Stimulated activated CD4-positive, alpha-beta T cell treated with anti-CD3 and anti-CD28 coated beads, Interleukin-1b, Interleukin-23, amount 100 ng/mL, for 48 hours (primary cell): ENCODE measurements at regions not wholly inside any gene's neighbourhood (a gene's known extent, or its start where the extent isn't known, plus 50 kb on each side); places are given as distances from the start of the nearest gene placed in this dataset.
"Not testable (repeated sequence)": the region's sequence is repeated elsewhere in the genome, so short reads cannot be mapped to it uniquely, and the experiment has no call there.

ENCODE experiments used
- DNase-seq: peaks from one replicate; pipeline ENCODE4 v3.0.0-alpha.2; 2020

DNA sequence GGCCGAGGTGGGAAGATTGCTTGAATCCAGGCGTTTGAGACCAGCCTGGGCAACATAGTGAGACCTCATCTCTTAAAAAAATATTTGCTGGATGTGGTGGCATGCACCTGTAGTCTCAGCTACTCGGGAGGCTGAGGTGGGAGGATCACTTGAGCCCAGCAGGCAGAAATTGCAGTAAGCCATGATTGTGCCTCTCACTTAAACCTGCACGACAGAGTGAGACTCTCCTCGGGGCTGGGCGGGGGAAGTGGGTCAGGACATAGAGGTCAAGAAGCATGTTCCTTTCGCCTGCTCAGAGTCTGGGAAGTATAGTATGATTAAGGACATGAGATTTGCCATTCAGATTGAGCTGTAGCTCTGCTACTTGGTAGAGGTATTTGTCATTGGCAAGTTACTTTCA lies 52.3 kb downstream of the SEPTIN7 start:
- not testable (repeated sequence) for DNase-seq

DNA sequence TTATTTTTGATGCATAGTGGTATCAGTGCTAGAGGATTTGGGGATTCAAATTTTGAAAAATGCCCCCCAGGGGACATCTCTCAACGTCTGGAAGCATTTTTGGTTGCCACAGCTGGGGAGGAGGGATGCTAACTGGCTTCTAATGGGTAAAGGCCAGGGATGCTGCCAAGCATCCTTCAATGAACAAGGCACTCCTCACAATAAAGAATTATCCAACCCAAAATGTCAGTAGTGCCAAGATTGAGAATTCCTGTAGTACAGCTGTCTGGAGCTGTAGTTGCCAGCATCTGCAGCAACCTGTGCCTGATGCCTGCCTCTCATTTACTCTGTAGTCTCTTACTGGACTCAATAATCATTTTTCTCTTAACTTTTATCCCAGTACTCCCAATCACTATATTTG lies 53.5 kb downstream of the SEPTIN7 start:
- DNase-seq: no peak

DNA sequence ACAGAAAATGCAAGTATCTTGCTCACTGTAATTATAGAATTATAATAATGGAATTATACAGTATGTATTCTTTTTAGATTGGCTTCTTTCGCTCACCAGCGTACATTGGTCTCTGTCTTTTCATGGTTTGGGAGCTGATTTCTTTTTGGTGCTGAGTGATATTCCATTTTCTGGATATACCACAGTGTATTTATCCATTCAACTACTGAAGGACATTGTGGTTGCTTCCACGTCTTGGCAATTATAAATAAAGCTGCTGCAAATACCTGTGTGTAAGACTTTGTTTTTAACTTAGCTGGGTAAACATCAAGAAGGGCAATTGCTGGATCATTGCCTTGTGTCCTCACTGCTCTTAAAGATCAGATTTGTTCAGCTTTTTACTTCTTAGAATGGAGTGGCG lies 55.3 kb downstream of the SEPTIN7 start:
- no peak for DNase-seq

DNA sequence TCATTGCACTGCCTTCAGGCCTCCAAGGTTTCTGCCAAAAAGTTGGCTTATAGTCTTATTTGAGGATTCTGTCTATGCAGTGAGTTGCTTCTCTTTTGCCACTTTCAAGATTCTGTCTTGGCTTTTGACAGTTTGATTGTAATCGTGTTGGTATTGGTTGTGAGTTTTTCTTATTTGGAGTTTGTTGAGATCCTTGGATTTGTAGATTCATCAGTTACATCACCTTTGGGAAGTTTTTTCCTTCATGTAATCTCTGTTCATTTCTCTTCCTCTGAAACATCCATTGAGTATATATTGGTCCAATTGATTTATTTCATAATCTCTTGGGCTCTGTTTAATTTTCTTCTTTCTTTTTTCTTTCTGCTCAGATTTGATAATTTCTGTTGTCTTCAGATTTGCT lies 59.8 kb downstream of the SEPTIN7 start:
- no peak for DNase-seq

DNA sequence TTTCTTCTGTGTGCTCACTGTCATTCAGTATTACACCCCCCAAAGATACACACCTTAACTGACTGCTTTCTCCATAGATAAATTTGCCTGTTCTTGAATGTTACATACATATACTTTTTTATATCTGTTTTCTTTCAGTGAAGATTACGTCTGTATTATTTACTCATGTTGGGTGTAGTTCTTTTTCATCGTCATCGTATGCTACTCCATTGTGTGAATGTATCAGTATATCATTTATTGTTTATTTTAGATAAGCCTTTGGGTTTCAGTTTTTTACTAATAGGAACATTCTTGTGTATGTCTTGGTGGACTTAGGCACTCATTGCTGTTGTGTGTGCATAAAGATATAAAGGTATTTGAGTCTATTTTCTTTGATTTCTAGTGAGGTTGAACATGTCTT lies 64.4 kb downstream of the SEPTIN7 start:
- DNase-seq: no peak

DNA sequence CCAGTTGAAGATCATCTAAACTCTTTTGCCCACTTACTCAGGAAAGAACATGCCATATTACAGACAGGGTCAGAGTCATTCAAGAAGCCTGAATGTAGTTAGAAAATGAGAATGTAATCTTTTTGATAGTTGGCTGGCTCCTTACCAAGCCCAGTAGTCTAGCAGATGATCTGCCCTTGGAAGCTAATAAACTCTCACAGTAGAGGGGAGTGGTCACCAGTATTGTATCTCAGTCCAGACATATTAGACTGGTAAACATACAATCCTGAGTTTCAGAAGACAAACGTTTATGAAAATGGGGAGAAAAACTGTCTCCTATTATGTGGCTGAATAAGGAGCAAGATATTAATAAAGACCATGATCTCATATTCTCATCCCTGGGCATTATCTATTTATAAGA lies 65.3 kb downstream of the SEPTIN7 start:
- DNase-seq: no peak

DNA sequence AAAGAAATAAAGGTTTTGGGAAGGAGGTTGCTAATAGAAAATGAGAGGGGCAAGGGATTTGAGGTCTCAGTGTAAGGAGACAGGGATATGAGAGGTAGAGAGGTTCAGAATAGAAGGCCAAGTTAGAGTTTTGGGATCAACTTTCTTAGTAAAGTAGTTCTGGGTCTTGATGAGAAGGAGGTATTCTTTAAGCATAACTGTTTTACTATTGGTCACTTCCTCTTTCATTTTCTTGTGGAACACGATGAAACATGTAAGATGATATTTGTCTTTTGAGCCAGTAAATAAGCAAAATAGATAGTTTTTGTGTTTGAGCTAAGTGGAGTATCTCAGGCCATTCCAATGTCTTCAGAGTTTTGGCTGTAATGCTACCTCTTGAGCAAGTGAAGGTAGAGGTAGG lies 68.3 kb downstream of the SEPTIN7 start:
- DNase-seq: not testable (repeated sequence)

DNA sequence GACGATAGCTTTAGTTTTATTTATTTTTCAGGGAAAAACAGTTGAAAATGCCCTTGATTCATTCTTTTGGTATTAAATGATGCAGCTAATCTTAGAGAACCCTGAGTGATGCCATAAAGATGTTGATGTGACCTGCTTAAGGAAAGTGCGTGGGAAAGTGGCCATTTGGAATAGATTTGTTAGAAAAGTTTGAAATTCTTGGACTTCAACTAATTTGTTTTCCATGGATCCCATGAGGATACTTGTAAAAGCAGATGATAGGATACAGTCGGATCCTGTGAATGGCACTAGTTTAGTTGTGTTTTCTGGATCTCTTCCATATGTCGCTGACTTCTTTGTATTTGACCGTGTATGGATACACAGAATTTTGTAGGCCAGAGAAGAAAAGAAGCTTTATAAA lies 69.0 kb downstream of the SEPTIN7 start:
- DNase-seq: no peak

DNA sequence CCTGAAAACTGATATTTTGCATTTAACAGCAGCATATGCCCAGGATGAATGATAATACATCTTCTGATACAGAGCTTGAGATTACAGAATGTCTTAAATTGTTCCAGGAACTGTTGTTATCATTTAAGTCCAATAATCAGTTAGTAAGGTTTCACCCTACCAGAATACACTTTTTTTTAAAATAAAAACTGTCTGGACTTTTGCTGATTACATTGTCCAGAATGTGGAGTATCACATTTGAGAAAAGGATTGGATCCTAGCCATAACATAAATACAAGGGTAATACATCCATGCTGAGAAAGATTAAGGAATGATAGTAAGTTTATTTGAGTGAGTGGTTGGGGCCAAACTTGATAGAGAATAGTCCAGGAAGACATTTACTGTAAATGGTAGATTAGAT lies 71.0 kb downstream of the SEPTIN7 start:
- DNase-seq: no peak

DNA sequence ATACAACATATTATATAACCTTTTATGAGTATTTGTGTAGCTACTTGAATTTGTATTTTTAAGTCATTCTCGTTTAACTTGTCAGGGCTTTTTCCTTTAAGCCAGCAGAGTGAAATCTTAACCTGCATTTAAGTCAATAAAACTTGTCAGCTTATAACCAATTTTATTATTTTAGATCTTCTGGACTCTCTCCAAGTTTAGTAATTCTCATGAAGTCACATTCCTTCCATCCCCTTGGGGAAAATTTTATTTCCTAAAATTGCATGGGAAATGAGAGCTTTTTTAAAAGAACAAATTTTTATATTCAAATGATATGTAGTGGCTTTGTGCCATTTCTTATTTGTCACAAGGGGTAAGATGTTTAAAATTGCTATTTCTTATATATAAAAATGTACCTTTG lies 74.0 kb downstream of the SEPTIN7 start:
- no peak for DNase-seq

DNA sequence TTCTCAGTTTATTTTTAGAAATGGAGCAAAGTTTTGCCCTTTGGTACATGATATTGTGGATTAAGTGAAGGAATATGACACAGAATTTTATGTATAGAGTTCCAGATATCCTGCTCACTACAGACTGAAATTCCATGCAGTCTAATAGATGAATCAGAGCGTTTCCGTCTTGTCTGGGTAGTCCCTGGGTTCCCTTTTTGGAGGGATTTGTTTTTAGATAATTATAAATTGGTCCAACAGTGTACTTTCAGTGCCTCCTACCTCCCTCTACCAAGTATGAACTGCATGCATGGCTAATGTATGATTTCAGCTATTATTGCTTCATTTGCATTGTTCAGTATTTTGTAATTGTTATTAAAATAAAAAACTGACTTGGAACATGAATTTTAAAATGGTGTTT lies 74.4 kb downstream of the SEPTIN7 start:
- DNase-seq: no peak

DNA sequence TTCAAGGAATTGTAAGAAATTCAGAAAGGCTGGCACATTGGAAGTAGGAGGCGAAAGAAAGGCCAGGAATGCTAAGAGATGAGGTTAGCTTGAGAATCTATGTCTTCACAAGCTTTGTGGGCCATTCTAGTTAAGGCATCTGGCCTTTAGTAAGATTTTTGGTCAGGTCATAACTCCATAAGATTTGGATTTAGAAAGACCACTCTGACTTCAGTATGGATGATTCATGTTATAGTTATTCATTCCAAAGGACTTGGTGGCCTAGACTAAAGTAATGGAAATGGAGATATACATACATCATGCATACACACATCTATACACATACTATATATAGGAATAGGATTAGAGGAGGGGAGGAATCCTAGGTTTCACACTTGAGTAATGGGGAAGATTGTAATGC lies 77.5 kb downstream of the SEPTIN7 start:
- no peak for DNase-seq

DNA sequence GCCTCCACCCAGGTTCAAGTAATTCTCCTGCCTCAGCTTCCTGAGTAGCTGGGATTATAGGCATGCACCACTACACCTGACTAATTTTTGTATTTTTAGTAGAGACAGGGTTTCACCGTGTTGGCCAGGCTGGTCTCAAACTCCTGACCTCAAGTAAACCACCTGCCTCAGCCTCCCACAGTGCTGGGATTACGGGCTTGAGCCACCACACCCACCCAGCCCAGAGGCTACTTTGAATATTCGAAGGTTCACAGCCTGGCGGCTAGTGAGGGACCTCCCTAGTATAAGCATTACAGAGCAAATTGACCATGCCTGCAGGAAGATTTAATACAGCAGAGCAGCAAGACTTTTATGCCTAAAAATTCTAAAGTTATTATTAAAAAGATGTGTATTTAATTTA lies 86.6 kb downstream of the SEPTIN7 start:
- not testable (repeated sequence) for DNase-seq

DNA sequence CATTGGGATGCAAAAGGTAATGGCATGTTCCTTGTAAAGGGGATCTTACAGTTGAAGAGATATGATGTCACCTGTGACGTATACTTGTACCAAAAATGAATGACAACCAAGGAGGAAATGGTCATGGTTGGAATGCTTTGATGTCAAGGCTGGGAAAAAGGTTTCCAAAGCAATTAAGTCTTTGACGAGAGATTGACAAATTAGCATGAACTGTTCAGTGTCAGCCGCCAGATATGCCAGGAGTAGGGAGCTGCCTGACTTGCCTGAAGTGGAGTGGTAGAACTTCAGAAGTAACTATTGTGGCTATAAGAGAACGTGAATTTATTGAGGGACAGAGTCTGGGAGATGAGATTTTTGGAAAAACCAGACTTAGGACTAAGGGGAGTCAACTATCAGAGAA lies 88.1 kb downstream of the SEPTIN7 start:
- no peak for DNase-seq

DNA sequence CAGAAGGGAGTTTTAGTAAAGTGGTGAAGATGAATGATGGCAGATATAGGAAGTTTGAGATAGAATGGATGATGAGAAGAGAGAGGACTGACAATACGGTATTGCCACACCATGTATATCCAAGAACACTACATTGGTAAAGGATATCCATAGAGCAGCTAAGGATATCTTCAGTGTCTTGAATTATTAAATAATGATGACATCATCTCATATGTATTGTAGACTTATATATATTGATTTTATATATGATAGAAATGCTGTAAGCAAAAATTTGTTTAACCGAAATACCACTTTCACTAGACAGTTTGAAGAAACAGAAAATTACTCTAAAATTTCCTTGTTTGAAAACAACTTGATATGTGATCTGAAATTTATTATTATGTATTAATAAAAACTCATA lies 89.0 kb downstream of the SEPTIN7 start:
- DNase-seq: no peak

DNA sequence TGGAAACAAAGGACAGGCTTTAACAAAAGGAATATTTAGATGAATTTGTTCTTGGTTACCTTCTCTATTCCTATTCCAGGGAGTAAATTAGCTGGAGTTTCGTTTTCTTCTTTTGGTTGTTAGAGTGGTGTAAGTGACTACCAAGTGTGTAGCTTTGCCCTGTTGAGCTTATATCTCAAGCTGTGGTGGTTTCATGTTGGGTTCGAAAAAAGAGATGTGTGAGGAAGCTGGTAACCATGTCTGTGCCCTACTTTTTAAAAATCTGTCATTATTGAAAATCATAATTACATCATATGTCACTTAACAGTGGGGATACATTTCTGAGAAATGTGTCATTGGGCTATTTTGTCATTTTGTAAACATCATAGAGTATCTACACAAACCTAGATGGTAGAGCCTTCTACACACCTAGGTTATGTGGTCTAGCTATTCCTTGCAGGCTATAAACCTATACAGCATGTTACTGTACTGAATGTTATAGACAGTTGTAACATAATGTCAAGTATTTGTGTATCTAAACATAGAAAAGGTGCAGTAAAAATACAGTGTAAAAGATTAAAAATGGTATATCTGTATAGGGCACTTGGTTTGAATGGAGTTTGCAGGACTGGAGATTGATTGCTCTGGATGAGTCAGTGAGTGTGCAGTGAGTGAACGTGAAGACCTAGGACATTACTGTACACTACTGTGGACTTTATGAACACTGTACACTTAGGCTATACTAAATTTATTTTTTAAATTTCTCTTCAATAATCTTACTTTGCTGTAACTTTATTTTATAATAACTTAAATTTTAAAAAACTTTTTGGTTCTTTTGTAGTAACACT lies 90.4 kb downstream of the SEPTIN7 start:
- DNase-seq: no peak

DNA sequence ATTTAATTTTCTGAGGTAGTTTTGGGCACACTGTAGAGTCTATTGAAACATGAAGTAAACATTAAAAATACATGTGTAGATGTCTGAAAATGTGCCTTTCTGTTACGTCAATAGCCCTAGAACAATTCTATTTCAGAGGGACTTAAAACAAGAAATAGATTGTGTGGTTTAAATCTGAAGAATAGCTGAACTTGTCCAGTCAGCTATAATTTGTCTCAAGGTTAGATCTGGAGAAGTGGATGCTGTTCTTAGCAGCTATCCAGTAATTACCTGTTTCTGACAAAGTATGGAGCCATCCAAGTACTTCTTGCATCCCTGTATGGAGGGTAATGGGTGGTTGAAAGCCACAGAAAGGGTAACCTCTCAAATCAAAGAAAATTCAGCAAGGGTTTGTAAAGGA lies 92.8 kb downstream of the SEPTIN7 start:
- DNase-seq: no peak

DNA sequence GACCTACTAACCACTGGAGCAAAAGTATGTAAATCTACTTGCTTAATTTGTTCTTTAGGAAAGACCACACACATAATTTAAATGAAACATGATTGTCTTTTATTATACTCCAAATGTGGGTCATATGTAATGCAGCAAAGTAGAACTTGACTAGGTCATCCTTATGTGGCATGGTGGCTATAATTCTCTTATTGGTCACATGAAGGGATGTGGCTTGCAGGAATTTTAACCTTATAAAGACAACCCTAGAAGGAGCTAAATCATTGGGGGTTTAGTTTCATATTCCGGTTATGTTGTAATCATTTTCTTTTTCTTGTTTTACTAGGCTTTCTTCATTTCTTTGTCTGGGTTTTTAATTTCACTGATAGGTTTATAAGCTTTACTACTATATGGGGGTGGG lies 93.9 kb downstream of the SEPTIN7 start:
- no peak for DNase-seq

DNA sequence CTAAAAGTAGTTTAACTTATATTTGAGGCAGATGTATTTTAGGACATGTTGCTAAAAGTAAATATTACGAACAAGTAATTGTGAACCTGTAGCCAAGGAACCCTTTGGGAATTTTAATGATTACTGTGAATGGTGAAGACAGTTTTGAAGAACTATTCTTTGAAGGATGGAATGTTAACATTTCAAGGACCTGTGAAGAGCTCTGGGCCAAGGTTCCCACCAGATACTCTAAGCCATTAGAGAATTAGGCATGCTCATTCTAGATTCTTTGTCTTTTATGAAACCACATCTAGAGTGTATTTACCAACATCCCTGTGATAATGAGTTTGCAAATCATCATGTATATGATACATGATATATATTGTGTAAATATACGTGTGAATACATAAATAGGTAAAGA lies 99.8 kb downstream of the SEPTIN7 start:
- DNase-seq: no peak

DNA sequence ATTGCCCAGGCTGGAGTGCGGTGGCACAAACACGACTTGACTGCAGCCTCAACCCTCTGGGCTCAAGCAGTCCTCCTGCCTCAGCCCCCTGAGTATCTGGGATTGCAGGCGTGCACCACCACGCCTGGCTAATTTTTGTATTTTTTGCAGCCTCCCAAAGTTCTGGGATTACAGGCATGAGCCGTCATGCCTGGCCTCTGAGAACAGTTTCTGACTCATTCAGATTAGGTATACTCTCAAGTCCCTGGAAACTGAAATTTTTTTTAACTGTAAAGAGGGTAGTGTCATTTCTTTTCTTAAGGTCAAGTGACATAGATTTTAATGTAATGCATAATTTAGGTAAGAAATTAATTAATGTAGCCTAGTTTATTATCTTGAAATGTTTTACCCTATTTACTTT lies 104.7 kb downstream of the SEPTIN7 start:
- no peak for DNase-seq

DNA sequence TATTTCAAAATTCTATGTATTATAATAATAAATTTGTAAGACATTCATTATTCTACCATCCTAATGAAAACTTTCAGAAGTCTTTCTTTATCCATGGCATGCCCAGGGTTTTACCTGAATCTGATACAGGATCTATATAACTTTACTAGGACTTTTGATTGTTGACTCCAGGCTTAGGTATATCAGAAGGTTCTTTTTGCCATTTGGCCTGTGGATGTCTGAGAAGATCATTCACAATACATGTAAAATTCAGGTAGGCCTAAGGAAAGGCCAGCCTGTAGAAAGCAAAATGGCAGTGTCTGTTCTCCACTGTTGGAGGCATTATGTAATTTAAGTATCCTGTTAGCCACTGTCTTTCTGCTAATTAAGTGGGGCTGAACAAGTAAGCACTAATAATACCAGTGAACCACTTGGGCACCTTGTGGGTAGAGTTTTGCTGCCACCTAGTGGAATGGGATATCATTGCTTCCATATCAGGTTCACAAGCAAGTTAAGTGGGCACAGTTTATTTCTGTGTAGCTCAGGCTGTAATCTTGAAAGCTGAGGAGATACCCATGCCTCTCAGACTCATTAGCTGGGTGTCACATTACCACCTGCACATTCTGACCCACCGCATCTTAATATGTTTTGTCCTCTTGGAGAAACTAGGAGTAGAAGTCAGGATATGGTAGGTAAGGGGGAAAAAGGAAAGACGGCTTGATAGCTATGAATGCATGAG lies 105.5 kb downstream of the SEPTIN7 start:
- peak; percentile 49 for DNase-seq

DNA sequence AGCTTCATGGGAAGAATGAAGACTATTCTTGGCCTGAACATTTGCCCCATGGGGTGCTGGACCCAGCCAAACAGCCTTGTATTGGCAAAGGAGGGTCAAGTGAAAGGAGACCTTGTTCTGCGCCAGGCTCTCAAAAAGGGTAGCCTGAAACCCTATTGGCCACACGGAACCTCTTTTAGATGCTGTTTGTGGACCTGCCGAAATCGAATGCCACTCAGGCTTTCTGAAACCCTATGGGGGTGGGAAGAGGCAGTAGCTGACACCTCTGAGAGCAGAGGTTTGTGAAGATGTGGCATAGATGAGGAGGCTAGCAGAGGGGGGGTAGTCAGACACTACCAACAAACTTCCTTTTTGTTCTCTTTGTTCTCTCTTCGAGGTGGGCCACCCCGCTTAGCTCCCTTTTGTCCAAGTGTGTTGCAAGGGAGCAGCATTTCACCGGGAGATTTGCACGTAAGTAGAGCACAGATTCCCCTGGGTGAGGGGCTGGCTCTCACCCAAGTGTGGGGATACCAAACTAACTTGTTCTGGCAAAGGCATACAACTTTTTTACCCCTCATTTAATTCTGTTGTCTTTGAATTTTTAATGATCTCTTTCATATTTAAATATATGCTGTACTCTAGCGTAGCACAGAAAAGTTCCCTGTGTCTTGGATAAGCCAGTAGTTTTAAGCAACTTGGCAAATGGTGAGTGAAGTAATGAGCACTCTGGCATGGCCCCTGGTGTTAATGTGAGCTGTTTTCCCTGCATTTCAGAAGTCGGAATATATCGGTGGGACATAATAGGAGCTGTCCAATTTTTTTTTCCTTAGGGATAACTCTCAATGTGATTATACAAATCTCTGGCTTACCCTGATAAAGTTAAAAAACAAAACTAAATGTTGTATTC lies 107.7 kb downstream of the SEPTIN7 start:
- no peak for DNase-seq

DNA sequence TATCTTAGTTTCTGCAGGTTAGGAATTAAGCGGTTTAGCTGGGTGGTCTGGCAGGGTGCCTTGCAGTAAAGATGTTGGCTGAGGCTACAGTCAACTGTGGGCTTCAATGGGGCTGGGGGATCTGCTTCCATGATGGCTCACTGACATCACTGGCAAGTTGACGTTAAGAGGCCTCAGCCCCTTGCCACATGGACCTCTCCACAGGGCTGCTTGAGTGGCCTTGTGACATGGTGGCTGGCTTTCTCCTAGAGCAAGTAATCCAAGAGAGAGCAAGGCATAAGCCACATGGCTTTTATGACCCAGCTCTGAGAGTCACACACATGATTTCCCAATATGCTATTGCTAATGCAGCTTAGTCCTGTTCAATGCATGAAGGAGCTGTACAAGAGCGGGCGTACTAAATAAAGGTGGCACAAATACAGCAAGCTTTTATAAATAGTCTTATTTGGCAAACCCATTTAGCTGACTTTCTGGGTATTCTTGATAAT lies 109.1 kb downstream of the SEPTIN7 start:
- no peak for DNase-seq
